LoVo (cell line): ENCODE measurements at regions not wholly inside any gene's neighbourhood (a gene's known extent, or its start where the extent isn't known, plus 50 kb on each side); places are given as distances from the start of the nearest gene placed in this dataset.

Experiments
- DNase-seq: peaks from one replicate; pipeline ENCODE4 v3.0.0-alpha.2; 2016; ENCODE audit warnings: low spot score

- DNase-seq: no peak
Measured at GRCh38 chr5:112025757-112026156, 268.8 kb upstream of the NREP start.

GRCh38 chr5:112024769-112025168, 267.8 kb upstream of the NREP start:
- DNase-seq: no peak

- no peak for DNase-seq
Measured at GRCh38 chr5:112024221-112024620, 267.2 kb upstream of the NREP start.

GRCh38 chr5:112023766-112024165, 266.8 kb upstream of the NREP start:
- no peak for DNase-seq

- no peak for DNase-seq
Measured at GRCh38 chr5:112018846-112019245, 261.9 kb upstream of the NREP start.

- DNase-seq: no peak
Measured at GRCh38 chr5:112016980-112017379, 260.0 kb upstream of the NREP start.

- no peak for DNase-seq
Measured at GRCh38 chr5:112014783-112015395, 257.9 kb upstream of the NREP start.

- no peak for DNase-seq
Measured at GRCh38 chr5:112013660-112014059, 256.7 kb upstream of the NREP start.

- DNase-seq: no peak
Measured at GRCh38 chr5:112012104-112012503, 255.1 kb upstream of the NREP start.

GRCh38 chr5:112010475-112010874, 253.5 kb upstream of the NREP start:
- no peak for DNase-seq

- DNase-seq: no peak
Measured at GRCh38 chr5:112006721-112007120, 249.7 kb upstream of the NREP start.

- no peak for DNase-seq
Measured at GRCh38 chr5:112005623-112005930, 248.6 kb upstream of the NREP start.

- DNase-seq: no peak
Measured at GRCh38 chr5:112004867-112005622, 248.1 kb upstream of the NREP start.

GRCh38 chr5:112002376-112002775, 245.4 kb upstream of the NREP start:
- no peak for DNase-seq

GRCh38 chr5:111999286-111999685, 242.3 kb upstream of the NREP start:
- no peak for DNase-seq

GRCh38 chr5:111998871-111999270, 241.9 kb upstream of the NREP start:
- DNase-seq: no peak

- peak; percentile 61 for DNase-seq
Measured at GRCh38 chr5:111997711-111998110, 240.7 kb upstream of the NREP start.

- DNase-seq: no peak
Measured at GRCh38 chr5:111997308-111997707, 240.3 kb upstream of the NREP start.

GRCh38 chr5:111996574-111996973, 239.6 kb upstream of the NREP start:
- DNase-seq: no peak

- no peak for DNase-seq
Measured at GRCh38 chr5:111995701-111996100, 238.7 kb upstream of the NREP start.

GRCh38 chr5:111993242-111993641, 236.2 kb upstream of the NREP start:
- no peak for DNase-seq

GRCh38 chr5:111984044-111984443, 227.1 kb upstream of the NREP start:
- no peak for DNase-seq

- no peak for DNase-seq
Measured at GRCh38 chr5:111983459-111983858, 226.5 kb upstream of the NREP start.

GRCh38 chr5:111977436-111977829, 220.4 kb upstream of the NREP start:
- DNase-seq: no peak
